ENCODE measurements at regions not wholly inside any gene's neighbourhood (a gene's known extent, or its start where the extent isn't known, plus 50 kb on each side); places are given as distances from the start of the nearest gene placed in this dataset.
A peak's percentile ranks its signal among the peaks of the same experiment; 100 is the strongest.

Small RNA genes lying in the stretch of these regions (small RNA-seq; reads per million reads assigned to genes)
- 39.9 reads per million, percentile 92 among the genes with 10 or more reads in this experiment for gene RF00003 (ENCODE audit: insufficient read length, low read depth, low replicate concordance)

Measured in B cell (primary cell).